Epidermal melanocyte (primary cell): ENCODE measurements at regions not wholly inside any gene's neighbourhood (a gene's known extent, or its start where the extent isn't known, plus 50 kb on each side); places are given as distances from the start of the nearest gene placed in this dataset.

Source experiments
- DNase-seq: peaks from one replicate; pipeline ENCODE4 v3.0.0; 2011; ENCODE audit warnings: low spot score; ENCODE audit not compliant: insufficient read length

DNA sequence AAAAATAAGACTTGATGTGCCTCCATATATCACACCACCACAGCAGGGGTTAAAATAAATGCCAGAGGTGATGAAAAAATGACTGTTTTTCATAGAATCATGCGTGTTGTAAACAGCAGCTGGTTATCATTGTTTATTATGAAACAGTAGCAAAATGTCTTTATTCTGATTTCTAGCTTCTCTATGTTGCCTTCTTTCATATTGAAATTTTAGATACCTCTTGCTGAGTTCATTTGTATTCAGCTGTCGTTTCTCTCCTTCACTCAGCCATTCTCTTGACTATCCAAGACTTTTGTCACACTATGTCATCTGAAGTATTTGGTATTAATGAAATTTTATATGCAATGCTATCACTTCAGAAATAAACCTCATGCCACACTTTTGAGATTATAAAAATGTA lies 465.0 kb downstream of the TAF11L14 start:
- DNase-seq = no peak

DNA sequence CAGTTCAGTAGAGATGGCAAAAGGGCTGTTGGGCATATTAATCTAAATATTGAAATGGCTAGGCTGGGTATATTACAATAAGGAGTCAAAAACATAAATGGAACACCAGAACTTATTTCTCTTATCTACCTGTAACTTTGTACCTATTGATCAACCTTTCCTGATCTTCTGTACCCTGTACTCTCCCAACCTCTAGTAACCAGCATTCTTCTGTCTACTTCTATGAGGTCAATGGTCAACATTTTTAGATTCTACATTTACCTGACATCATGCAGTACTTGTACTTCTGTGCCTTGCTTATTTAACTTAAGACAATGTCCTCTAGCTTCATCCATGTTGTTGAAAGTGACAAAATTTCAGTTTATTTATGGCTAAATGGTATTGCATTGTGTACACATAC lies 467.3 kb downstream of the TAF11L14 start:
- DNase-seq = no peak

DNA sequence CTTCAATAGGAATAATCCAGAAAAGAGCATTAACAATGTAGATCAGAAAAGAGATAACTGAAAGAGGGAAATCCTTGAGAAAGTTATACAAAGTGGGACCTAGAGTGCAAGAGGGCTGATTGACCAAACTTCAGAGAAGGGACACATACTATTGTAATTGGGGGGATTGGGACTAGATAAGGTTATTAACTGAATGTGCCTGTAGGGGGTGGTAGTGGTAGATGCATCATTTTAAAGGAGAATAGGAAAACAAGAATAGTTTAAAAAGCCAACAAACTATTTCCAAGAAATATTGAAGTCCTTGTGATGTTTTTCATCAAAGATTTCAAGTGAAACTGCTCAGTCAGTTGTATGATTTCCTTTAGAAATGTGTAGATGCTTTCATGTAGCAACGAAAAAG lies 468.5 kb downstream of the TAF11L14 start:
- DNase-seq = no peak

DNA sequence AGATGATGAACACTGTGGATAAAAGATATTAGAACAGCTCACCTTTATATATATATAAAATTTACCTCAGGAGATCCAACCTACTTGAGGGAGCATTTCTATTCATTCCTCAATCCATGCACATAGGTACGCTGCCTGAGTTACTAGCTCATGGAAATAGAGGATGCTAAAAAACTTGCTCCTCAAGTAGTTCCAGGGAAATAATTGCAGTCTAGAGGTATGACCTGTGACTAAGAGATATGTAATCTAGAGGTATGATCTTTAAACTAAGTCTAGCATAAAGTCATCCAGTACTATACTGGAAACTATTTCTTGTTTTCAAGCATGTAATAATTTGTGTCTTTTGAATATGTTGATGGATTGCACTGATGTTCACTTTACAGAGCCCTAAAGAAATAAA lies 471.2 kb downstream of the TAF11L14 start:
- DNase-seq = no peak

DNA sequence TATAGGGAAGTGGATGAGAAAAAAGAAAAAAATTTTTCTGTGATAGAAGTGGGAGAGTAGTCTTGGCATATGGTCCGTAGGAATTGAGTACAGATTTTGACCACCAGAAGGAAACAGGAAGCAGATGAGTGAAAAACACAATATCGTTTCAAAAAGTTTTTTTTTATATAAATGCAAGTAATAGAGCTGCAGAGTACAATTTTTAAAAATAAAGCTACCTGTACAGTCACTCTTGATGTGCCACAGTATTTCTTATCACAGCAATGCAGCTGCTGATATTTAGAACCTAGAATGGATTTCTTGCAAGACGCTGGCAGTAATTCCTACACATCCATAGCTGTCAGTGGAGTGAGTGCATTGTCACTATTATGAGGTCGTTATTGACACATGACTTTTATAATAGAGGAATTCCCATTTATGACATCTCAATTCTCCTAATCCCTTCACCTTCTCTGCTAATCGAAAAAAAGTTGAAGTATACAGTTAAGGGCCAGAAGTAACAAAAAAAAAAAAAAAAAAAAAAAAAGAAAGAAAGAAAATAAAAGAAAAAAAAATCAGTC lies 477.7 kb downstream of the TAF11L14 start:
- DNase-seq = no peak

- DNase-seq = no peak
These were observed 479.5 kb downstream of the TAF11L14 start for GRCh38 chr5:18113721-18114120.

GRCh38 chr5:18114151-18114757 lies 480.0 kb downstream of the TAF11L14 start:
- no peak for DNase-seq

GRCh38 chr5:18117968-18118367 lies 483.7 kb downstream of the TAF11L14 start:
- DNase-seq = no peak

GRCh38 chr5:18119156-18119785 lies 485.0 kb downstream of the TAF11L14 start:
- DNase-seq = no peak

DNA sequence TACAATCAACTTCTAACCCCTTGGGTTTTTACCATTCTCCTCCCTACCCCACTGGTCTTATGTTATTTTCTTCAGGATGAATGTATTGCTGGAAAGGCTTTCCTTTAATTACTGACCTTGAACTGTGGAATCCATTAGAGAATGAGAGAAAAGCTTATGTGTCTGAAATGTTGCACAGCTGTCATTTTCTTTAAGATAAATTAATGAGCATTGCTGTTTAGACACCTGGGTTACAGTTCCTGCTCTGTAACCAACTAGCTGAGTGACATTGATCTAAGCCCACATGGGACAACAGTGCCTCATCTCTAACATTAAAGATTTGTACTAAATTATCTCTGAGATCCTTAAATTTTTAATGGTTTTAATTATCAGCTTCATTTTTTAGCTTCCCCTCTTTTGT lies 507.0 kb downstream of the TAF11L14 start:
- no peak for DNase-seq

GRCh38 chr5:18142831-18143230 lies 508.6 kb downstream of the TAF11L14 start:
- no peak for DNase-seq

DNA sequence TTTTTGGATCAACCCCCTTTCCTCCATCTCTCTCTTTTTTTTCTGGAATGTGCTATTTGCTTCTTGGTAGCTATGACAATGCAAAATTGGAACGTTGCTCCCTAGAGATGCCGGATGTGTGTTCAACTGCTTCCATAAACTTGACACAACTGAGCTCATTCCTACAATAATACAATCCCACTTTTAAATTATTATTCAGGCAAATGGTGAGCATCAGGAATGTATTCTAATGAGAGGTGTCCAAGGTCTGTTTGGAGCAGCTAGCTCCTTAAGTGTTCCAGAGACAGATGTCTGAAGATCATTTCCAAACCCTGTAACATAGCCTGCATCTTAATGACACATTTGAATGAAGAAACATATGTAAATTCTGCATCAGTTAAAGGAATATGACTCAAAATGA lies 518.4 kb downstream of the TAF11L14 start:
- DNase-seq = no peak

DNA sequence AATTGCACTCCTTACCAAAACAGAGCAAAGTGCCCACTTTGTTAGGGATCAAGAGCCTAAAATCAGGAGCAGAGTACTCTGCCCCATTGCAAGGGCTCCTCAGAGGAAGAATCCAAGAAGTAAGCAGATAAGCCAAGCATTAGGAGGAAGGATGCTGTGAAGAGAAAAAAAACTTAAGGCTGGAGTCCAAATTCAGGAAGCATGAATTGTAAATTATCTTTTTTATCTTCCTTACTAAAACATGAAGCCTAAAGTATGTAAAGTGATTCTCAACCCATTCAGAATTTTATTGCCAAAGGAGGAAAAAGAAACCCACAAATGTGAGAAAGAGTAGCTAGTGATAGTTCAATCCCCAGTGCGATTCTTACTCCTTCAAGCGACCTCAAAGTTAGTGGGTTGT lies 523.9 kb downstream of the TAF11L14 start:
- no peak for DNase-seq

- DNase-seq = no peak
These were observed 525.1 kb downstream of the TAF11L14 start for GRCh38 chr5:18159331-18159730.

GRCh38 chr5:18171684-18172083 lies 537.4 kb downstream of the TAF11L14 start:
- no peak for DNase-seq

- no peak for DNase-seq
These were observed 545.3 kb downstream of the TAF11L14 start for GRCh38 chr5:18179579-18179978.

GRCh38 chr5:18181575-18181974 lies 547.3 kb downstream of the TAF11L14 start:
- no peak for DNase-seq

DNA sequence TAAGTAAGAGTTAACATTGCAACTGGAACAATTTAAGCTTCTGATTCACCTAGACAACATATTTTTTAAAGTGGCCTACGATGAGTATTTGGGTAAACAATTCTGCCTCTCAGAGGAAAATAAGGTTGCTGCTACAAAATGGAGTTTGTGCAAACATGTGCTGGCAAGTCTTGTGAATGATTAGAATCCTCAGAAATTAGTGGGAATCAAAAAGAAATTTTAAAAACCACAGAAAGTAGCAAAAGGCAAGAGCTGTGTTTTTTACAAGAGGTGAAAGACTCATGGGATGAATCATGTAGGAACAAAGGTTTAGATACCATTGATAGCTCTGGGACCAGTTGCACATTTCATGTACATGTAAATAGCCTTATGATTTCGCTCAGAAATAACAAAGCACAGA lies 561.6 kb downstream of the TAF11L14 start:
- no peak for DNase-seq

DNA sequence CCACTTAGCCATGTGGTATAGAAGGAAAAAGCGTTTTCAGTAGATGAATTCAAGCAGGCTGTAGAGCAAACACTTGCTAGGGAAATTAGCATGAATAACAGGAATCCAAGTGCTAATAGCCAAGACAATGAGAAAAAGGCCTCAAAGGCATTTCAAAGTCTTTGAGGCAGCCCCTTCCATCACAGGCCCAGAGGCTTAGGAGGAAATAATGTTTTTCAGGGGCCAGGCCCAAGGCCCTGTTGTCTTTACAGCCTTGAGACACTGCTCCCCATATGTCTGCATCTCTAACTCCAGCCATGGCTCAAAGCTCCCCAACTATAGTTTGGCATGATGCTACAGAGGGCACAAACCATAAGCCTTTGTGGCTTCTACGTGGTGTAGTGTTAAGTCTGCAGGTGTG lies 563.5 kb downstream of the TAF11L14 start:
- no peak for DNase-seq

DNA sequence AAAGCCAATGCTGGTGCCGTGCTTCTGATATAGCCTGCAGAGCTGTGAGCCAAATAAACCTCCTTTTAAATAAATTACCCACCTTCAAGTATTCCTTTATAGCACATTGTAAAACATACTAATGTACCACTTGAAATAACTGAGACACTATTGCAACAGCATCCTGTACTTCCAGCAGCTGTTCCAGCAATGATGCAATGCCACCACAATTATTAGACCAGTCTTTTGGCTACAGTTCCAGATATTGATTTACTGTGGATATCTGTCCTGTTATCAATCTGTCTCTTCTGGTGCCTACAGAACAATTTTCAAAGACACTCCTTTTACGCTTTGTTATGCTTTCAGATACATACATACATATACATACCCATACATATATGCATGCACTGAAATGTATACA lies 567.9 kb downstream of the TAF11L14 start:
- DNase-seq = no peak

GRCh38 chr5:18203296-18203695 lies 569.0 kb downstream of the TAF11L14 start:
- no peak for DNase-seq

GRCh38 chr5:18213666-18214065 lies 579.4 kb downstream of the TAF11L14 start:
- DNase-seq = no peak

DNA sequence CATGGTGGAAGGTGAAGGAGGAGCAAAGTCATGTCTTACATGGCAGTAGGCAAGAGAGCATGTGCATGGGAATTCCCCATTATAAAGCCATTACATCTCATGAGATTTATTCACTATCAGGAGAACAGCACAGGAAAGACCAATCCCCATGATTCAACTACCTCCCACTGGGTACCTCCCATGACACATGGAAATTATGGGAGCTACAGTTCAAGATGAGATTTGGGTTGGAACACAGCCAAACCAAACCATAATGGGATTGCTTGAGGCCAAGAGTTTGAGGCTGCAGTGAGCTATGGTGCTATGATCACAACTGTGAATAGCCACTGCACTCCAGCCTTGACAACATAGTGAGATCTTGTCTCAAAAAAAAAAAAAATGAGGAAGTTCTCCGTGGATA lies 581.8 kb downstream of the TAF11L14 start:
- no peak for DNase-seq
